Ascending aorta (tissue), 2 donors: ENCODE measurements at regions not wholly inside any gene's neighbourhood (a gene's known extent, or its start where the extent isn't known, plus 50 kb on each side); places are given as distances from the start of the nearest gene placed in this dataset.
"Not testable (repeated sequence)": the region's sequence is repeated elsewhere in the genome, so short reads cannot be mapped to it uniquely, and the experiment has no call there.

ENCODE experiments used
- DNase-seq, 2 donors: peaks; one replicate each; pipeline ENCODE4 v3.0.0-alpha.2; 2019; ENCODE audit warnings: low spot score in 2 of 2
- H3K27ac ChIP-seq, 2 donors: fragments of 200-600 bp; sonication (generic); one replicate each; pipeline ENCODE4 v1.5.1; 2016 to 2017; ENCODE audit warnings: mild to moderate bottlenecking in 1 of 2
- H3K27me3 ChIP-seq: fragments of 200-600 bp; sonication (generic); one replicate; pipeline ENCODE4 v1.5.1; 2017
- H3K36me3 ChIP-seq, 2 donors: fragments of 200-600 bp; sonication (generic); one replicate each; pipeline ENCODE4 v1.5.1; 2016
- H3K4me1 ChIP-seq, 2 donors: fragments of 200-600 bp; sonication (generic); one replicate each; pipeline ENCODE4 v1.5.1; 2016 to 2017; ENCODE audit warnings: mild to moderate bottlenecking in 1 of 2
- H3K4me3 ChIP-seq, 2 donors: fragments of 200-600 bp; sonication (generic); one replicate each; pipeline ENCODE4 v1.5.1; 2016 to 2017; ENCODE audit warnings: mild to moderate bottlenecking in 1 of 2
- H3K9me3 ChIP-seq, 2 donors: fragments of 200-600 bp; sonication (generic); one replicate each; pipeline ENCODE4 v1.5.1; 2016
- intact Hi-C: fragments of 100-400 bp; cut with DNase I; formaldehyde crosslinking; loops from one replicate; pipeline ENCODE4 v1.15.1; 2023
- TF ChIP-seq, protein P1 (sequence below), 3 experiments: fragments of 200-600 bp in 2 of 3; fragments of 450-650 bp in 1 of 3; sonication (generic) in 2 of 3; IDR thresholded peaks; one replicate each; pipeline ENCODE4 v1.5.1; 2016 to 2019; ENCODE audit warnings: antibody characterized with exemption in 3 of 3, mild to moderate bottlenecking in 1 of 3, moderate library complexity in 1 of 3

DNA sequence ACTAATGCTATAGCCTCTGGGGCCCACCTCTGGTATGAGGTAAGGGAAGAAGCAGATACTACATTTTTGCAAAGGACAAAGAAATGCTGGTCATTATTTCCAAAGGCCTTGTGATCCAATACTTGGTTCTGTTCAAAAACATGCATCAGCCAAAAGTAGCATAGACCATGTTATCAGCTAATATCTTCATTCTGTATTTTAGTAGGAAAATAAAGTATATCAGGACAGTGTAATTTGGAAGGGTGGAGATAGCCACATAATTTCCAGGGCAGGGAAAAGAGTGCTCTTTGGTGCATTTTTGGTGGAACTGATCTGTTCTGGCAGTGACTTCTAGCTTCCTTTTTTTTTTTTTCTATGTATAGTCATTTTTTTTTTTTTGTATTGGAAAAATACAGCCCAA, 258.0 kb upstream of the SOX4 start:
- H3K9me3 ChIP-seq, result no peaks in the 10 kb centered on the region
- H3K36me3 ChIP-seq, result no peaks in the 10 kb centered on the region
- H3K4me3 ChIP-seq, result no peak overlapping the region
- no peaks in the 10 kb centered on the region for H3K27me3 ChIP-seq
- intact Hi-C loops, result no loop called here
- H3K27ac ChIP-seq, result no peak overlapping the region
- TF ChIP-seq, protein P1, sequence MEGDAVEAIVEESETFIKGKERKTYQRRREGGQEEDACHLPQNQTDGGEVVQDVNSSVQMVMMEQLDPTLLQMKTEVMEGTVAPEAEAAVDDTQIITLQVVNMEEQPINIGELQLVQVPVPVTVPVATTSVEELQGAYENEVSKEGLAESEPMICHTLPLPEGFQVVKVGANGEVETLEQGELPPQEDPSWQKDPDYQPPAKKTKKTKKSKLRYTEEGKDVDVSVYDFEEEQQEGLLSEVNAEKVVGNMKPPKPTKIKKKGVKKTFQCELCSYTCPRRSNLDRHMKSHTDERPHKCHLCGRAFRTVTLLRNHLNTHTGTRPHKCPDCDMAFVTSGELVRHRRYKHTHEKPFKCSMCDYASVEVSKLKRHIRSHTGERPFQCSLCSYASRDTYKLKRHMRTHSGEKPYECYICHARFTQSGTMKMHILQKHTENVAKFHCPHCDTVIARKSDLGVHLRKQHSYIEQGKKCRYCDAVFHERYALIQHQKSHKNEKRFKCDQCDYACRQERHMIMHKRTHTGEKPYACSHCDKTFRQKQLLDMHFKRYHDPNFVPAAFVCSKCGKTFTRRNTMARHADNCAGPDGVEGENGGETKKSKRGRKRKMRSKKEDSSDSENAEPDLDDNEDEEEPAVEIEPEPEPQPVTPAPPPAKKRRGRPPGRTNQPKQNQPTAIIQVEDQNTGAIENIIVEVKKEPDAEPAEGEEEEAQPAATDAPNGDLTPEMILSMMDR (IDR thresholded peaks at IDR 0.05), result no peak
- H3K4me1 ChIP-seq, result no peaks in the 10 kb centered on the region
- DNase-seq, result no peak

DNA sequence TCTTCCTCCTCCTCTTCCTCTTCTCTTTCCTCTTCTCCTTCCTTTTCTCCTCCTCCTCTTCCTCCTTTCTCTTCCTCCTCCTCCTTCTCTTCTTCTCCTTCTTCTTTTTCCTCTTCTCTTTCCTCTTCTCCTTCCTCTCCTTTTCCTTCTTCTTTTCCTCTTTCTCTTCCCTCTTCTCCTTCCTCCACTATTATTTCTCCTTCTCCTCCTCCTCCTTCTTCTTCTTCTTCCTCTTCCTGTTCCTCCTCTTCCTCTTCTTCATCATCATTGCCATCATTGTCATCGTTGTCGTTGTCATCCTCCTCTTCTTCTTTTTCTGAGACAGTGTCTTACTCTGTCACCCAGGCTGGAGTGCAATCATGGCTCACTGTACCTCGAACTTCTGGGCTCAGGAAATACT, 256.3 kb upstream of the SOX4 start:
- H3K4me3 ChIP-seq, result no peak overlapping the region
- no peaks in the 10 kb centered on the region for H3K36me3 ChIP-seq
- H3K27me3 ChIP-seq, result no peaks in the 10 kb centered on the region
- no peak for DNase-seq
- H3K9me3 ChIP-seq, result no peaks in the 10 kb centered on the region
- TF ChIP-seq, protein P1 (IDR thresholded peaks at IDR 0.05), result no peak
- intact Hi-C loops, result no loop called here
- no peak overlapping the region for H3K27ac ChIP-seq
- H3K4me1 ChIP-seq, result no peaks in the 10 kb centered on the region

DNA sequence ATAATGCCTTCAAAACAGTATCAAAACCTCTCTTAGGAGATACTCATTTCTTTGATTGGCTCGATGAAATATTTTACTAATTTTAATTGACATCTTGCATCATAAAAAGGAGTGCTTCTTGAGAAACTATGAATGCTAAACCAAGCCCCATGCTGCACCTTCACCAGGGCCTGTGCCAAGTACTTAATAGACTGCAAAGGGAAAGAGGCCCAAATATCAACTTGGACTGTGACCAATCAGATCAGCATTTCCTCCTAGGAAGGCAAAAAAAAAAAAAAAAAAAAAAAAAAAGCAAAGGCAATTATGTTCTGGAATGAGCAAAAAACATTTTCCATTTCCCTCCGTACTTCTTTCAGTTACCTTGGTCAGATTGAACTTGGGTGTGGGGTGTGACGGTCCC, 253.0 kb upstream of the SOX4 start:
- no peaks in the 10 kb centered on the region for H3K36me3 ChIP-seq
- TF ChIP-seq, protein P1 (IDR thresholded peaks at IDR 0.05), result no peak
- no peak for DNase-seq
- intact Hi-C loops, result no loop called here
- H3K4me3 ChIP-seq, result no peak overlapping the region
- no peaks in the 10 kb centered on the region for H3K4me1 ChIP-seq
- no peak overlapping the region for H3K27ac ChIP-seq
- H3K9me3 ChIP-seq, result no peaks in the 10 kb centered on the region
- no peaks in the 10 kb centered on the region for H3K27me3 ChIP-seq

DNA sequence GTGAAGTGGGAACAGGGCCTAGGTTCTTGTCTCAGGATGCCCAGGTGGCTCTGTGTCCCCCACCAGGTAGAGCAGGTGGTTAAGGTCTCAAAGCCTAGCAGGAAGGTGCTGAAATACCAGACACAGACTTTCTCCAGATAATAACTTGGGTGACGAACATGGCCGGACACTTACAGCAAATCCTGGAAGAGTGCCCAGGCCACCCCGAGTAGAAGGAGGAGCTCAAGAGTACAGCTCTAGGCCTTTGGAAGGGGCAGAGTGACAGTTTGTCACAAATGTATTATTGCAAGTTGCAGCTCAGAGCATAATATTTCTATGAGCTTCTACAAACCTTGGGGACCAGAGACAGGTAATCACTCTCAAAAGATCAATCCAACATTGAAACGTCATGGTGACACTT, 251.6 kb upstream of the SOX4 start:
- no peaks in the 10 kb centered on the region for H3K27me3 ChIP-seq
- H3K27ac ChIP-seq, result no peak overlapping the region
- H3K9me3 ChIP-seq, result no peaks in the 10 kb centered on the region
- intact Hi-C loops, result no loop called here
- H3K4me1 ChIP-seq, result no peaks in the 10 kb centered on the region
- H3K36me3 ChIP-seq, result no peaks in the 10 kb centered on the region
- TF ChIP-seq, protein P1 (IDR thresholded peaks at IDR 0.05), result no peak
- no peak for DNase-seq
- H3K4me3 ChIP-seq, result no peak overlapping the region

DNA sequence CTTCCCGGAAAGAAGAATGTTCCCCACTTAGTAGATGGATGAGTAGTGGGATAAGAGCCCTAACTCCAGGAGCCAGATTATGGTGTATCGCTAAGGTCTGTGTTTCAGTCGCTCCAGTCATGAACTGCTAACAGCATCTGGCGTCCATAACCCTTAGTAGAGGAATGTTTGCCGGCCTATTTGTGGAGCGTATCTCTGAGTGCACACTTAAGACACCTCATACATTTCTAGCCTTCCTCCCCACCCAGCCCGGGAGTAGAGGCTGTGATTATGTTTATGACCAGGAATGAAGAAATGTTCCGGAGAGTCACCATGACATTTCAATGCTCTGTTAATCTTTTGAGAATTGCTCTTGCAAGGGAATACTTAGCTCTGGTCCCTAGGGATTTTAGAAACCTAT, 251.1 kb upstream of the SOX4 start:
- intact Hi-C loops, result no loop called here
- no peaks in the 10 kb centered on the region for H3K27me3 ChIP-seq
- no peak overlapping the region for H3K4me3 ChIP-seq
- DNase-seq, result no peak
- H3K9me3 ChIP-seq, result no peaks in the 10 kb centered on the region
- no peaks in the 10 kb centered on the region for H3K36me3 ChIP-seq
- TF ChIP-seq, protein P1 (IDR thresholded peaks at IDR 0.05), result no peak
- H3K27ac ChIP-seq, result no peak overlapping the region
- no peaks in the 10 kb centered on the region for H3K4me1 ChIP-seq

DNA sequence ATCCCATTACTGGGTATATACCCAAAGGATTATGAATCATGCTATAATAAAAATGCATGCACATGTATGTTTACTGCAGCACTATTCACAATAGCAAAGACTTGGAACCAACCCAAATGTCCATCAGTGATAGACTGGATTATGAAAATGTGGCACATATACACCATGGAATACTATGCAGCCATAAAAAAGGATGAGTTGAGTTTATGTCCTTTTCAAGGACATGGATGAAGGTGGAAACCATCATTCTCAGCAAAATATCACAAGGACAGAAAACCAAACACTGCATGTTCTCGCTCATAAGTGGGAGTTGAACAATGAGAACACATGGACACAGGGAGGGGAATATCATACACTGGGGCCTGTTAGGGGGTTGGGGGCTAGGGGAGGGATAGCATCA, 247.8 kb upstream of the SOX4 start:
- H3K27me3 ChIP-seq, DNase-seq, H3K4me1 ChIP-seq, intact Hi-C loops, H3K36me3 ChIP-seq, H3K9me3 ChIP-seq, H3K27ac ChIP-seq, H3K4me3 ChIP-seq: not testable (repeated sequence)
